GM12878 (cell line): ENCODE measurements at regions not wholly inside any gene's neighbourhood (a gene's known extent, or its start where the extent isn't known, plus 50 kb on each side); places are given as distances from the start of the nearest gene placed in this dataset.

Source experiments
- ATAC-seq: fragments of 200-7000 bp; cut with Tn5 transposase; 3 replicates; pipeline ENCODE4 v1.9.1; 2020; ENCODE audit warnings: mild to moderate bottlenecking, moderate library complexity
- BruUV-seq: library from RNA; stranded (reverse); fragments of 400-500 nt; replicated peaks from 2 replicates; lab custom pipeline; 2021; lab: Mats Ljungman, UMichigan
- CTCF ChIA-PET: fragments of 300-600 bp; sonication (Branson Sonifier 250); formaldehyde crosslinking; extraction: SDS; loops from one replicate; lab custom pipeline; 2021; ENCODE audit warnings: inconsistent platforms; lab: Yijun Ruan, JAX
- POLR2A ChIA-PET: fragments of 350-600 bp; formaldehyde crosslinking; extraction: SDS; loops from one replicate; lab custom pipeline; 2021; ENCODE audit warnings: inconsistent platforms; lab: Charles Lee
- RAD21 ChIA-PET: fragments of 300-600 bp; sonication (Branson Sonifier 250); formaldehyde crosslinking; loops from one replicate; lab custom pipeline; 2023; ENCODE audit warnings: antibody characterized with exemption; ENCODE audit not compliant: unreplicated experiment; lab: Charles Lee
- SMC1A ChIA-PET: fragments of 300-600 bp; sonication (Branson Sonifier 250); formaldehyde crosslinking; loops from one replicate; lab custom pipeline; 2023; ENCODE audit not compliant: unreplicated experiment, uncharacterized antibody; lab: Charles Lee
- DNase-seq: peaks from one replicate; pipeline ENCODE4 v3.0.0-alpha.2; 2011; ENCODE audit warnings: low read depth, low spot score
- FAIRE-seq: peaks from 3 replicates; lab custom pipeline; 2011; peaks lifted over from hg19 to GRCh38; lab: Jason Lieb, UNC
- H2AFZ ChIP-seq: 2 replicates; pipeline ENCODE4 v1.6.0; 2011; ENCODE audit warnings: low read depth, low read length, control low read depth; ENCODE audit not compliant: control insufficient read depth
- H3K27ac ChIP-seq: 2 replicates; pipeline ENCODE4 v1.5.1; 2011; ENCODE audit warnings: control low read depth; ENCODE audit not compliant: control insufficient read depth, insufficient read depth
- H3K27me3 ChIP-seq, 2 experiments: replicated peaks in 1 of 2; 2 replicates each; pipeline versions ENCODE4 v1.6.0 to v1.6.1; 2011; ENCODE audit warnings: low read length in 1 of 2; ENCODE audit not compliant: control insufficient read depth in 2 of 2, insufficient read depth in 2 of 2
- H3K36me3 ChIP-seq, 2 experiments: 2 replicates each; pipeline ENCODE4 v1.5.1; 2011; ENCODE audit warnings: low read length in 1 of 2; ENCODE audit not compliant: control insufficient read depth in 2 of 2, insufficient read depth in 2 of 2
- H3K4me1 ChIP-seq: 2 replicates; pipeline ENCODE4 v1.6.1; 2011; ENCODE audit warnings: mild to moderate bottlenecking, low read length, moderate library complexity, mixed read lengths; ENCODE audit not compliant: control insufficient read depth, insufficient read depth
- H3K4me2 ChIP-seq: 2 replicates; pipeline ENCODE4 v1.6.0; 2011; ENCODE audit warnings: control low read depth; ENCODE audit not compliant: control insufficient read depth, insufficient read depth
- H3K4me3 ChIP-seq: fragments of 200-600 bp; sonication (generic); 2 replicates; pipeline ENCODE4 v1.5.1; 2016
- H3K79me2 ChIP-seq: 2 replicates; pipeline ENCODE4 v1.6.0; 2011; ENCODE audit warnings: low read length; ENCODE audit not compliant: control insufficient read depth, insufficient read depth
- H3K9ac ChIP-seq: 2 replicates; pipeline ENCODE4 v1.8.0; 2011; ENCODE audit warnings: low read length, control low read depth, mixed read lengths; ENCODE audit not compliant: control insufficient read depth, insufficient read depth
- H3K9me3 ChIP-seq: replicated peaks from 3 replicates; pipeline ENCODE4 v1.5.1; 2011; ENCODE audit warnings: mild to moderate bottlenecking, low read length; ENCODE audit not compliant: control insufficient read depth, insufficient read depth
- H4K20me1 ChIP-seq: 2 replicates; pipeline ENCODE4 v1.6.0; 2011; ENCODE audit not compliant: control insufficient read depth, insufficient read depth
- DPF2 ChIP-seq: fragments of 450-650 bp; IDR thresholded peaks from 2 replicates; pipeline ENCODE4 v1.6.1; 2017; ENCODE audit warnings: mild to moderate bottlenecking
- E2F8 ChIP-seq: fragments of 450-650 bp; IDR thresholded peaks from 2 replicates; pipeline ENCODE4 v1.6.1; 2018; ENCODE audit warnings: mild to moderate bottlenecking, low read depth, moderate library complexity; ENCODE audit not compliant: partially characterized antibody
- E4F1 ChIP-seq: fragments of 450-650 bp; IDR thresholded peaks from 2 replicates; pipeline ENCODE4 v1.6.1; 2018; ENCODE audit warnings: borderline replicate concordance, mild to moderate bottlenecking; ENCODE audit not compliant: partially characterized antibody
- HDAC2 ChIP-seq: fragments of 200-600 bp; sonication (generic); IDR thresholded peaks from 2 replicates; pipeline ENCODE4 v1.6.1; 2017
- SPI1 ChIP-seq: IDR thresholded peaks from 2 replicates; pipeline ENCODE4 v1.6.1; 2011; ENCODE audit warnings: low read depth, mild to moderate bottlenecking, low read length, moderate library complexity, borderline replicate concordance; ENCODE audit not compliant: insufficient read depth
- SUPT20H ChIP-seq: IDR thresholded peaks from 2 replicates; pipeline ENCODE4 v1.6.1; 2011; ENCODE audit warnings: low read depth, mild to moderate bottlenecking, low read length, moderate library complexity, borderline replicate concordance; ENCODE audit not compliant: control insufficient read depth
- TCF12 ChIP-seq: IDR thresholded peaks from 2 replicates; pipeline ENCODE4 v1.6.1; 2011; ENCODE audit warnings: low read depth, mild to moderate bottlenecking, low read length
- ZNF592 ChIP-seq: fragments of 450-650 bp; IDR thresholded peaks from 2 replicates; pipeline ENCODE4 v1.6.1; 2017; ENCODE audit warnings: mild to moderate bottlenecking, moderate library complexity
- ZNF622 ChIP-seq: fragments of 450-650 bp; IDR thresholded peaks from 2 replicates; pipeline ENCODE4 v1.6.1; 2017; ENCODE audit warnings: mild to moderate bottlenecking, inconsistent platforms
- WGBS: methylation state at CpG from one replicate; pipeline ENCODE4 v1.1.6; 2016; ENCODE audit warnings: low lambda C conversion rate; ENCODE audit not compliant: insufficient replicate concordance, insufficient coverage; ENCODE audit errors: missing lambda C conversion rate; 5-methylcytosine and 5-hydroxymethylcytosine counted together
- in situ Hi-C: fragments of 300-500 bp; cut with MboI; formaldehyde crosslinking; loops from 9 replicates; pipeline ENCODE4 v1.14.3; 2018; ENCODE audit warnings: mixed read lengths
- intact Hi-C: fragments of 100-400 bp; cut with micrococcal nuclease; formaldehyde crosslinking; loops from one replicate; pipeline ENCODE4 v1.14.2; 2022; ENCODE audit not compliant: unreplicated experiment
- TF ChIP-seq, protein P1 (sequence below): fragments of 450-650 bp; IDR thresholded peaks from 2 replicates; pipeline ENCODE4 v1.6.1; 2017; ENCODE audit warnings: mild to moderate bottlenecking, low read depth, inconsistent platforms; ENCODE audit not compliant: poor library complexity, severe bottlenecking

GRCh38 chr2:66228128-66228547, 206.8 kb upstream of the MEIS1 start (continued):
- TF ChIP-seq ZNF592 (no peak), ZNF622 (no peak), SUPT20H (no peak)

DNA sequence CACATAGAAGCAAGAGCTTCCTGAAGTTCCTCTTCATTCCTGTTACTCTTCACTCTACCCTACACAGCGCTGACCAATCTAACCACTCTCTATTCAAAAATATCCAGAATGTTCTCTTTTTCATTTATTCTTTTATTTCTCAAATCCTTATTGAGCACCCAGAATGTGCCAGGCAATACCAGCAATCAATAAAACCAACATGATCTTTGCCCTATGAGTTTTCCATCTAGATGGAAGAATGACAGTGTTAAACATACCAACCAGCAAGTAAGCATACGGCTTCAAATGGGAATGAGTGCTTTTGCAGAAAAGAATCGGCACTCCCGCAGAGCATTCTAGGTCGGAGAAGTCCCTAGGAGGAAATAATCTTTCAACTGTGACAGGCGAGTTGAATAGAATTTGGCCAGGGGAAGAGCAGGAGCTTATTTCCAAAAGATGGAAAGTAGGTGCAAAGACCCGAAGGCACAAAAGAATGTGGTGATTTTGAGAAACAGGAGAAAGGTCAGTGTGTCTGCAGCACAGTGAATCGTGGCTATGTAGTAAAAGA, 217.8 kb upstream of the MEIS1 start:
- no TSS peak for BruUV-seq
- CTCF ChIA-PET: no interaction called here
- in situ Hi-C loops: no loop called here
- TF ChIP-seq E4F1 (no peak), DPF2 (no peak), TCF12 (no peak), ZNF622 (no peak), SPI1 (no peak), E2F8 (no peak), HDAC2 (no peak)
- TF ChIP-seq, protein P1, sequence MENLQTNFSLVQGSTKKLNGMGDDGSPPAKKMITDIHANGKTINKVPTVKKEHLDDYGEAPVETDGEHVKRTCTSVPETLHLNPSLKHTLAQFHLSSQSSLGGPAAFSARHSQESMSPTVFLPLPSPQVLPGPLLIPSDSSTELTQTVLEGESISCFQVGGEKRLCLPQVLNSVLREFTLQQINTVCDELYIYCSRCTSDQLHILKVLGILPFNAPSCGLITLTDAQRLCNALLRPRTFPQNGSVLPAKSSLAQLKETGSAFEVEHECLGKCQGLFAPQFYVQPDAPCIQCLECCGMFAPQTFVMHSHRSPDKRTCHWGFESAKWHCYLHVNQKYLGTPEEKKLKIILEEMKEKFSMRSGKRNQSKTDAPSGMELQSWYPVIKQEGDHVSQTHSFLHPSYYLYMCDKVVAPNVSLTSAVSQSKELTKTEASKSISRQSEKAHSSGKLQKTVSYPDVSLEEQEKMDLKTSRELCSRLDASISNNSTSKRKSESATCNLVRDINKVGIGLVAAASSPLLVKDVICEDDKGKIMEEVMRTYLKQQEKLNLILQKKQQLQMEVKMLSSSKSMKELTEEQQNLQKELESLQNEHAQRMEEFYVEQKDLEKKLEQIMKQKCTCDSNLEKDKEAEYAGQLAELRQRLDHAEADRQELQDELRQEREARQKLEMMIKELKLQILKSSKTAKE: no peak

More for the DNA sequence above, 217.8 kb upstream of the MEIS1 start:
- ChIA-PET POLR2A (no interaction called here), SMC1A (no interaction called here), RAD21 (no interaction called here)
- H3K4me3 ChIP-seq: no peak overlapping the region
- H3K36me3 ChIP-seq: no peaks in the 10 kb centered on the region
- no peaks in the 10 kb centered on the region for H3K9me3 ChIP-seq
- no peak overlapping the region for H3K9ac ChIP-seq
- H3K4me1 ChIP-seq: no peaks in the 10 kb centered on the region
- no peak overlapping the region for H3K27ac ChIP-seq
- no peaks in the 10 kb centered on the region for H4K20me1 ChIP-seq
- H3K4me2 ChIP-seq: no peak overlapping the region
- ATAC-seq (no peak), DNase-seq (no peak), FAIRE-seq (no peak)
- intact Hi-C loops: no loop called here
- H3K79me2 ChIP-seq: no peaks in the 10 kb centered on the region
- WGBS: 9% methylated on average over 8 of the region's 8 CpGs
- no peaks in the 10 kb centered on the region for H3K27me3 ChIP-seq
- H2AFZ ChIP-seq: no peak overlapping the region
